HG03066 (cell line): ENCODE measurements at regions not wholly inside any gene's neighbourhood (a gene's known extent, or its start where the extent isn't known, plus 50 kb on each side); places are given as distances from the start of the nearest gene placed in this dataset.
A peak's percentile ranks its signal among the peaks of the same experiment; 100 is the strongest.
"Not testable (repeated sequence)": the region's sequence is repeated elsewhere in the genome, so short reads cannot be mapped to it uniquely, and the experiment has no call there.

ENCODE experiments used
- ATAC-seq: cut with Tn5 transposase; IDR thresholded peaks from one replicate; pipeline ENCODE4 v1.9.1; 2021; ENCODE audit warnings: low read depth; ENCODE audit not compliant: unreplicated experiment

- ATAC-seq: no peak
Observed at GRCh38 chr14:53247596-53248370, 94.7 kb upstream of the DDHD1 start.

- ATAC-seq: not testable (repeated sequence)
Observed at GRCh38 chr14:53242898-53243297, 89.8 kb upstream of the DDHD1 start.

DNA sequence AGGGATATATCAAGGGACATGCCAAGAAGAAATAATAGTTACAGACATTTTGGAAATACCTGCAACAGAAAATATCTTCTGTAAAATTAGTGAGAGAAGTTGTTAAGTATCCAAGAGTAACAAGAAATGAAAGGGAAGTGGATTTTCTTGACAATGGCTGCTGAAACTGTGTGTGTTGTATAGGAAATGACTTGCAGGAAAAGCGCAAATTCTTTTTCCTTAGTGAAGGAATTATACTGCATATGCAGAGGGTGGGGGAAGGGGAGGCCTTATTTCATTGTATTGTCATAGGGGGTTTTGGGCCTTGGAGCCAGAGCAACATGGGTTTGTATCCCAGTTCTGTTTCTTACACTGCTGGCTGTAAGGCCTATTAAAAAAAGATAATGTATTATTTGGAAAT lies 84.4 kb upstream of the DDHD1 start:
- no peak for ATAC-seq

- ATAC-seq: no peak
Observed at GRCh38 chr14:53236708-53237107, 83.6 kb upstream of the DDHD1 start.

GRCh38 chr14:53231171-53231570 lies 78.0 kb upstream of the DDHD1 start:
- ATAC-seq: no peak

DNA sequence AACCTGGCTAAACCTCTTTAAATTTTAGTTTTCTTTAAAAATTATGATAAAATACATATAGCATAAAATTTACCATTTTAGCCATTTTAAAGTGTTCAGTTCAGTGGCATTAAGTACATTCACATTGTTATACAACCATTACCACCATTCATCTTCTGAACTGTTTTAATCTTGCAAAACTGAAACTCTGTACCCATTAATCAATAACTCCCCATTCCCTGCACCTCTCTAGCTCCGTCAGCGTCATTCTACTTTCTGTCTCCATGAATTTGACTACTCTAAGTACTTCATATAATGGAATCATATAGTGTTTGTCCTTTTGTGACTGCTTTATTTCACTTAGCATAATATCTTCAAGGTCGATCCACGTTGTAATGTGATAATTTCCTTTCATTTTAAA lies 75.8 kb upstream of the DDHD1 start:
- ATAC-seq: no peak

DNA sequence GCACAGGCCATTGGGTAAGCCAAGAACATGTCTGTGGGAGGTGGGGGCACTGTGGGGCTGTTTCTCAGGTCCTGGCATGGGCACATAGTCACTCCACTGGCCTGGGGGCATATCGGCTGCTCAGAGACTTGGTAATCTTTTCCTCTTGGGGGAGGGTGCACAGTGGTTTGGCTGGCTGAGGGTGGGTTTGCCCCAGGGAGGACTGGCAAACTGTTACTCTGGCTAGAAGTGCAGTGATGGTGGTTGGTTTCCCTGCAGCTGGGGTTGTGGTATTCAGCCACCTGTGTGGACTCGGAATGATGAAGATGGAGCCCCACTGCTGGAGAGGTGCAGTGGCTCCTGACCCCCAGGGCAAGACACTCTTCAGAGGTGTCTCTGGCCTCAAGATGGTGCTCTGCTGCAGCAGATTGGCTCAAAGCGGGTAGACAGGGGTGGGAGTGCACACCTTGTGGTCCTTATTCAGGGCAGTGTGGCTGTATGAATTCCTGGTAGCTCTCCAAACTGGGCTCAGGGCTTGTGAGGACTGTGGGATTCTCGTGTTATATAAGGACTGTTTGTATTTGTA lies 74.1 kb upstream of the DDHD1 start:
- no peak for ATAC-seq

- ATAC-seq: no peak
Observed at GRCh38 chr14:53226553-53226952, 73.4 kb upstream of the DDHD1 start.

- no peak for ATAC-seq
Observed at GRCh38 chr14:53220914-53221313, 67.8 kb upstream of the DDHD1 start.

DNA sequence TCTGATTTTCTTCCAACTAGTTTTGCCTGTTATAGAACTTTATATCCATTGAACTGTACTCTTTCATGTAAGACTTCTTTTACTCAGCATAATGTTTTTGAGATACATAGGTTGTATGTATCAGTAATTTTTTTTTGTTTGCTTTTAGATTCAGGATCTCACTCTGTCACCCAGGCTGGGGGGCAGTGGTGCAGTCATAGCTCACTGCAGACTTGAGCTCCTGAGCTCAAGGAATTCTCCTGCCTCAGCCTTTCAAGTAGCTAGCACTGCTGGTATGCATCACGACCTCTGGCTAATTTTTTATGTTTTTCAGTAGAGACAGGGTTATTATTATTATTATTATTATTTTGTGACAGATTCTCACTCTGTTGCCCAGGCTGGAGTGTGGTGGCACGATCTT lies 65.0 kb upstream of the DDHD1 start:
- ATAC-seq: no peak

DNA sequence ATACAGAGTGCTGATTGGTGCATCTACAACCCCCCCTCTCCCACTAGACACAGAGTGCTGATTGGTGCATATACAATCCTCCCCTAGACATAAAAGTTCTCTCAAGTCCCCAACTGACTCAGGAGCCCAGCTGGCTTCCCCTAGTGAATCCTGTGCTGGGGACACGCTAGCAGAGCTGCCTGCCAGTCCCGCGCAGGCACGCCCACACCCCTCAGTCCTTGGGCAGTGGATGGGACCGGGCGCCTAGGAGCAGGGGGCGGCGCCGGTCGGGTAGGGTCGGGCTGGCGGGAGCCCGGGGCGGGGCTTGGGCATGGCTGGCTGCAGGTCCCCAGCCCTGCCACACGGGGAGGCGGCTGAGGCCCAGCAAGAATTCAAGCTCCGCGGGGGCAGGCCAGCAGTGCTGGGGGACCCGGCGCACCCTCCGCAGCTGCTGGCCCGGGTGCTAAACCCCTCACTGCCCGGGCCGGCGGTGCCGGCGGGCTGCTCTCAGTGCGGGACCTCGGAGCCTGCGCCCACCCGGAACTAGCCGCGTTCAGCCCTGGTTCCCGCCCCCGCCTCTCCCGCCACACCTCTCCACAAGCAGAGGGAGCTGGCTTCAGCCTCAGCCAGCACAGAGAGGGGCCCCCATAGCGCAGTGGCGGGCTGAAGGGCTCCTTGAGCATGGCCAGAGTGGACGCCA lies 64.3 kb upstream of the DDHD1 start:
- ATAC-seq: peak; percentile 99

DNA sequence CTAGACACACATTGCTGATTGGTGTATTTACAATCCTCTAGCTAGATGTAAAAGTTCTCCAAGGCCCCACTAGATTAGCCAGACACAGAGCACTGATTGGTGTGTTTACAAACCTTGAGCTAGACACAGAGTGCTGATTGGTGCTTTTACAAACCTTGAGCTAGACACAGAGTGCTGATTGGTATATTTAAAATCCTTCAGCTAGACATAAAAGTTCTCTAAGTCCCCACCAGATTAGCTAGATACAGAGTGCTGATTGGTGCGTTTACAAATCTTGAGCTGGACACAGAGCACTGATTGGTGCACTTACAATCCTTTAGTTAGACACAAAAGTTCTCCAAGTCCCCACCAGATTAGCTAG lies 63.8 kb upstream of the DDHD1 start:
- ATAC-seq: not testable (repeated sequence)

DNA sequence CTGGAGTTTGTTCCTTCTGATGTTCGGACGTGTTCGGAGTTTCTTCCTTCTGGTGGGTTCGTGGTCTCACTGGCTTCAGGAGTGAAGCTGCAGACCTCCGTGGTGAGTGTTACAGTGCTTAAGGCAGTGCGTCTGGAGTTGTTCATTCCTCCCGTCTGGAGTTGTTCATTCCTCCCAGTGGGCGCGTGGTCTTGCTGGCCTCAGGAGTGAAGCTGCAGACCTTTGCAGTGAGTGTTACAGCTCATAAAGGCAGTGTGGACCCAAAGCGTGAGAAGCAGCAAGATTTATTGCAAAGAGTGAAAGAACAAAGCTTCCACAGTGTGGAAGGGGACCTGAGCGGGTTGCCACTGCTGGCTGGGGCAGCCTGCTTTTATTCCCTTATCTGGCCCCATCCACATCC lies 63.4 kb upstream of the DDHD1 start:
- ATAC-seq: not testable (repeated sequence)

- ATAC-seq: no peak
Observed at GRCh38 chr14:53215101-53215500, 62.0 kb upstream of the DDHD1 start.

DNA sequence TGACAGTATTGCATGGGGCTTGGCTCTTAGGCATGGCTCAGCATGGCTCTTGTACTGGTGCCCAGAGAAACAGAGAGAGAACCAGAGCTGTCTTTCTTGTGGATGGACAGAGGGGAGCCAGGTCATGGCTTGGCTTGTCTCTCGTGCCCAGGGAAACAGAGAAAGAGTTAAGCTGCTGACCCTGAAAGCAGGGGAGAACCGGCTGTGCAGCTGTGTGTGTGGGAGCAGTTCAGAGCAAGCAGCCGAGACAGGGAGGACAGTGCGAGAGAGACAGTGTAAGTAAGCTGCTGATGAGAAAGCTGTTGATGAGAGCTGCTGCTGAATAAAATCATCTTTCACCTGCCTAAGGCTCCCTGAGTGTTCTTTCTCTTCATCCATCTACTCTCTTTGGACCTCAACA lies 61.3 kb upstream of the DDHD1 start:
- no peak for ATAC-seq

DNA sequence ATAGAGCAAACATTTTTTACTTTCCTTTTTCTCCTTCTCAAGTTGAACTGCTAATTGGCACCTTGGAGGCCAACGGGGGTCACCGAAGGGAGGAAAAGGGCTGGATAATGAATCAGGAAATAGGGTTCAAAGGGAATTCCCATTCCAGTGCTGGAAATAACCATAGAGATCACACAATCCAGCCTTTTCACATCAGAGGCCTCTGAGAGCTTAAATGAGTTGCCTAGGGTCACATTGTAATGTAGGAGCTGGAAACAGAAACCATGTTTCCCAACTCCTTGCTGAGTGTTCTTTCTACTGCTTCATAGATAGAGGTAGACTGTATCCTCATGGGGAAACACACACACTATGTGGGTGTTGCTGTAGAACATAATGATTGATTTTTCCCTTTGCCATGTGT lies 60.6 kb upstream of the DDHD1 start:
- no peak for ATAC-seq

GRCh38 chr14:53209370-53209769 lies 56.2 kb upstream of the DDHD1 start:
- no peak for ATAC-seq
